Neuronal stem cell (in vitro differentiated cells): ENCODE measurements at regions not wholly inside any gene's neighbourhood (a gene's known extent, or its start where the extent isn't known, plus 50 kb on each side); places are given as distances from the start of the nearest gene placed in this dataset.

ENCODE experiments used
- DNase-seq: peaks from one replicate; pipeline ENCODE4 v3.0.0-alpha.2; 2013; ENCODE audit warnings: low spot score
- H2AFZ ChIP-seq: one replicate; pipeline ENCODE4 v1.6.1; 2013; ENCODE audit warnings: mild to moderate bottlenecking, low read length, inconsistent platforms
- H2AK5ac ChIP-seq: 2 replicates; pipeline ENCODE4 v1.6.1; 2013; ENCODE audit warnings: low read depth, mild to moderate bottlenecking, inconsistent platforms, low read length, moderate library complexity, mixed read lengths
- H2BK120ac ChIP-seq: 2 replicates; pipeline ENCODE4 v1.6.1; 2013; ENCODE audit warnings: low read depth, mild to moderate bottlenecking, inconsistent platforms, low read length, moderate library complexity, mixed read lengths
- H2BK12ac ChIP-seq: one replicate; pipeline ENCODE4 v1.6.1; 2013; ENCODE audit warnings: low read length, inconsistent platforms
- H2BK15ac ChIP-seq: 2 replicates; pipeline ENCODE4 v1.6.1; 2013; ENCODE audit warnings: mild to moderate bottlenecking, low read length, inconsistent platforms, mixed read lengths
- H2BK5ac ChIP-seq: one replicate; pipeline ENCODE4 v1.6.1; 2013; ENCODE audit warnings: inconsistent platforms, mild to moderate bottlenecking, low read length, moderate library complexity
- H3K14ac ChIP-seq: one replicate; pipeline ENCODE4 v1.6.1; 2013; ENCODE audit warnings: low read length, inconsistent platforms
- H3K18ac ChIP-seq: 2 replicates; pipeline ENCODE4 v1.6.1; 2013; ENCODE audit warnings: low read length, inconsistent platforms
- H3K23ac ChIP-seq: 2 replicates; pipeline ENCODE4 v1.6.1; 2013; ENCODE audit warnings: low read depth, mild to moderate bottlenecking, mixed read lengths, low read length, inconsistent platforms; ENCODE audit not compliant: poor library complexity
- H3K27ac ChIP-seq: replicated peaks from 3 replicates; pipeline ENCODE4 v1.5.1; 2013; ENCODE audit warnings: low read length, inconsistent platforms
- H3K27me3 ChIP-seq, 3 experiments: 2 replicates each; pipeline ENCODE4 v1.6.1; 2013; ENCODE audit warnings: low read length in 3 of 3, mild to moderate bottlenecking in 2 of 3, inconsistent platforms in 1 of 3, low read depth in 1 of 3, mixed read lengths in 1 of 3, moderate library complexity in 1 of 3; ENCODE audit not compliant: control insufficient read depth in 3 of 3, insufficient read depth in 3 of 3
- H3K36me3 ChIP-seq, 2 donors: replicated peaks in 1 of 2; 2 replicates each; pipeline ENCODE4 v1.6.1; 2013; ENCODE audit warnings: low read length in 2 of 2; ENCODE audit not compliant: control insufficient read depth in 2 of 2, insufficient read depth in 2 of 2
- H3K4ac ChIP-seq: 2 replicates; pipeline ENCODE4 v1.6.1; 2013; ENCODE audit warnings: inconsistent platforms, mild to moderate bottlenecking, low read length, moderate library complexity
- H3K4me1 ChIP-seq, 2 donors: 1 replicate in 1 of 2; 2 replicates in 1 of 2; pipeline ENCODE4 v1.6.1; 2013; ENCODE audit warnings: low read length in 2 of 2, low read depth in 1 of 2; ENCODE audit not compliant: control insufficient read depth in 2 of 2, insufficient read depth in 1 of 2
- H3K4me2 ChIP-seq: one replicate; pipeline ENCODE4 v1.6.1; 2013; ENCODE audit warnings: mild to moderate bottlenecking, low read length, inconsistent platforms; ENCODE audit not compliant: insufficient read depth, poor library complexity, severe bottlenecking
- H3K4me3 ChIP-seq, 2 donors: 2 replicates each; pipeline ENCODE4 v1.5.1; 2013; ENCODE audit warnings: low read length in 2 of 2, mild to moderate bottlenecking in 2 of 2, inconsistent platforms in 1 of 2, moderate library complexity in 1 of 2
- H3K79me1 ChIP-seq: one replicate; pipeline ENCODE4 v1.6.1; 2013; ENCODE audit warnings: low read depth, mild to moderate bottlenecking, inconsistent platforms, low read length, moderate library complexity
- H3K9ac ChIP-seq: one replicate; pipeline ENCODE4 v1.6.1; 2013; ENCODE audit warnings: mild to moderate bottlenecking, low read depth, low read length, inconsistent platforms; ENCODE audit not compliant: poor library complexity
- H3K9me3 ChIP-seq, 2 donors: replicated peaks in 1 of 2; 2 replicates each; pipeline versions ENCODE3 to v1.6.1; 2013; ENCODE audit warnings: low read length in 2 of 2, mild to moderate bottlenecking in 2 of 2, inconsistent platforms in 1 of 2, low read depth in 1 of 2, mixed read lengths in 1 of 2, moderate library complexity in 1 of 2; ENCODE audit not compliant: control insufficient read depth in 2 of 2, insufficient read depth in 1 of 2
- H4K8ac ChIP-seq: one replicate; pipeline ENCODE4 v1.6.1; 2013; ENCODE audit warnings: low read depth, mild to moderate bottlenecking, inconsistent platforms, low read length, moderate library complexity
- H4K91ac ChIP-seq: one replicate; pipeline ENCODE4 v1.6.1; 2013; ENCODE audit warnings: low read length, low read depth, mild to moderate bottlenecking, inconsistent platforms; ENCODE audit not compliant: poor library complexity
- WGBS, 2 donors: extraction: QIAGEN DNeasy Blood & Tissue Kit; methylation state at CpG; one replicate each; pipeline ENCODE4 v1.1.7; 2013; ENCODE audit warnings: missing lambda C conversion rate in 2 of 2, mixed read lengths in 1 of 2; ENCODE audit not compliant: insufficient read length in 2 of 2, insufficient replicate concordance in 1 of 2; ENCODE audit errors: extremely low coverage in 2 of 2; 5-methylcytosine and 5-hydroxymethylcytosine counted together

DNA sequence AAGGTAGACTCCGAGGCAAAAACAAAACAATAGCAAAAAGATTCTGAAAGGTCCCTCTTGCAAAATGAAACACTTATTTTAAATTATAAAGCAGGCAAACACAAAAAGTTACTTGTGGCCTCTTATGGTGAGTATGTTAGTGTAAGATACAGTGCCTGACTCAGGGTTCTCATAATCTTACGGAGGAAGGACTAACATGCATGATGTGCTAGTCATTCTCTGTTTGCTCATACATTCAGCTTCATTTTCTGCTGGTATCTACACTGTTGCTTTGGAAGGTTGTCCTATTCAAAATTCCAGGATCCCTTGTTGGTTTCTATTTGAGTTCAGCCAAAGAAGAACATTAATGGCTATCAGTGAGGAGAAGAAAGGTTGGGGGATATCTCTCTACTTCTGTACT, 249.1 kb upstream of the FAM47A start:
- WGBS, 2 donors = no CpG with 5 or more reads among the region's 2 CpGs
- Histone ChIP-seq H3K14ac (no peak overlapping the region), H2AK5ac (no peak overlapping the region), H2BK12ac (no peak overlapping the region), H3K23ac (no peak overlapping the region), H3K9me3 (no peaks in the 10 kb centered on the region), H2BK120ac (no peak overlapping the region), H3K4me2 (no peak overlapping the region), H2BK15ac (no peak overlapping the region), H3K27ac (no peak overlapping the region), H3K18ac (no peak overlapping the region), H3K27me3 (no peaks in the 10 kb centered on the region), H3K4me1 (no peaks in the 10 kb centered on the region), H4K8ac (no peak overlapping the region), H3K9ac (no peak overlapping the region), H2AFZ (no peak overlapping the region), H3K36me3 (no peaks in the 10 kb centered on the region), H2BK5ac (no peak overlapping the region), H3K79me1 (no peaks in the 10 kb centered on the region), H4K91ac (no peak overlapping the region), H3K4ac (no peak overlapping the region), H3K4me3 (no peak overlapping the region)
- DNase-seq = no peak

DNA sequence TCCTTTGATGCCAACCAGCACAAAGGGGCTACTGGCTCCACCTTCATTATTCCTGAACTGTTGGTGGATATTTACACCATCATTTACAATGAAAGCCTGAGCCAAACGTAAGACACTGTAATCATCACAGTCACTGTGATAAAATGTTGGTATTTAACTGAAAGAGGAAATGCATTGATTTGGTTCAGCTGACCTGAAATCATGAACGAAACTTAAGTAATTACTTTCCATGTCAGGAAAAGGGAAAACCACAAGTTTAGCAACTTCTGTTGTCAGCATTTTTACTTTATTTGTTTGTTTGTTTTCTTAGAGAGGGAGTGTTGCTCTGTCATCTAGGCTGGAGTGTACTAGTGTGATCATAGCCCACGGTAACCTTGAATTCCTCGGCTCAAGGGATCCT, 247.8 kb upstream of the FAM47A start:
- WGBS, 2 donors = no CpG with 5 or more reads among the region's 4 CpGs
- Histone ChIP-seq H2BK120ac (no peak overlapping the region), H3K4me2 (no peak overlapping the region), H2AFZ (no peak overlapping the region), H3K9me3 (no peaks in the 10 kb centered on the region), H3K4me3 (no peak overlapping the region), H3K36me3 (no peaks in the 10 kb centered on the region), H3K79me1 (no peaks in the 10 kb centered on the region), H3K4me1 (no peaks in the 10 kb centered on the region), H3K18ac (no peak overlapping the region), H2AK5ac (no peak overlapping the region), H2BK15ac (no peak overlapping the region), H3K14ac (no peak overlapping the region), H2BK12ac (no peak overlapping the region), H4K8ac (no peak overlapping the region), H3K23ac (no peak overlapping the region), H3K4ac (no peak overlapping the region), H2BK5ac (no peak overlapping the region), H4K91ac (no peak overlapping the region), H3K27ac (no peak overlapping the region), H3K9ac (no peak overlapping the region), H3K27me3 (no peaks in the 10 kb centered on the region)
- no peak for DNase-seq

DNA sequence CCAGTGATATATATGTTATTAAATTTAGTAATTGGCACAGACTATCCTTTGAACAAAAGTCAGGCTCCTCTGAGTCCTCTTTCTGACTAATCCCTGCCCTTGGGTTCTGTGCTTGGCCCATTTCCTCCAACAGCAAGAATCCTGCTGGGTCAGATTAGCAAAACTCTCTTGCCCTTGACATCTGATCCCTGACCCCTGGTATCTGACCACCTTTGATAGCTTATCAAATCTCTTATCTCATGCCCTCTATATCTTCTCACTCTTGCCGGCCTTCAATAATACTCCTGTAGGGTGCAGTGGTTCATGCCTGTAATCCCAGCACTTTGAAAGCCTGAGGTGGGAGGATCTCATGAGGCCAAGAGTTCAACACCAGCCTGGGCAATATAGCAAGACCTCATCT, 245.5 kb upstream of the FAM47A start:
- no peak overlapping the region for H3K18ac ChIP-seq
- no peak overlapping the region for H2BK15ac ChIP-seq
- H3K4me1 ChIP-seq = no peaks in the 10 kb centered on the region
- no peak overlapping the region for H2BK5ac ChIP-seq
- no CpG with 5 or more reads among the region's 1 CpG for WGBS, 2 donors
- H3K4me3 ChIP-seq = no peak overlapping the region
- H3K23ac ChIP-seq = no peak overlapping the region
- no peak overlapping the region for H3K4ac ChIP-seq
- no peak overlapping the region for H2AK5ac ChIP-seq
- no peak overlapping the region for H3K27ac ChIP-seq
- H4K8ac ChIP-seq = no peak overlapping the region
- H3K14ac ChIP-seq = no peak overlapping the region
- no peaks in the 10 kb centered on the region for H3K27me3 ChIP-seq
- H2AFZ ChIP-seq = no peak overlapping the region
- H4K91ac ChIP-seq = no peak overlapping the region
- no peak overlapping the region for H2BK12ac ChIP-seq
- H3K36me3 ChIP-seq = no peaks in the 10 kb centered on the region
- no peak for DNase-seq
- no peak overlapping the region for H3K9ac ChIP-seq
- no peak overlapping the region for H2BK120ac ChIP-seq
- no peak overlapping the region for H3K4me2 ChIP-seq
- H3K79me1 ChIP-seq = no peaks in the 10 kb centered on the region
- no peaks in the 10 kb centered on the region for H3K9me3 ChIP-seq

DNA sequence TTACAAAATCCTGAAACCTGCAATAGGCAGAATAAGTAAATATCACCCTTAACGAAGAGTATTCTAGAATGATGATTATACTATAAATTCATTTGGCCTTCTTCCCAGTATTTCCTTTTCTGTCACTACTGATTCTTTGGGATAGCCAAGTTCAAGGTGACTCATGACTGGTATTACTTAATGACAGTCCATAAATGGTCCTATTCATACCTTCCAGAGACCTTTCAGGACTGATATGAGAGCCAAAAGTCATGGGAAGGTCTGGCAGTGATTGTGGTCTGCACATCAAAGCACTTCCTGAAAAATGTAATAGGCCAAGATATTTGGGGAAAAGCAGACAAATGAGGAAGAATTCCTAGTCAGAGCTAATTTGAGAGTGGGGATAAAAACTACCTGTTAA, 239.6 kb upstream of the FAM47A start:
- no peak overlapping the region for H3K14ac ChIP-seq
- no peak overlapping the region for H3K18ac ChIP-seq
- no peak overlapping the region for H3K27ac ChIP-seq
- H3K4me3 ChIP-seq = no peak overlapping the region
- no peak for DNase-seq
- H3K23ac ChIP-seq = no peak overlapping the region
- no peaks in the 10 kb centered on the region for H3K4me1 ChIP-seq
- H3K36me3 ChIP-seq = no peaks in the 10 kb centered on the region
- H3K9ac ChIP-seq = no peak overlapping the region
- WGBS, 2 donors = no CpG with 5 or more reads among the region's 1 CpG
- H3K27me3 ChIP-seq = no peaks in the 10 kb centered on the region
- no peak overlapping the region for H3K4me2 ChIP-seq
- no peak overlapping the region for H2BK5ac ChIP-seq
- no peak overlapping the region for H3K4ac ChIP-seq
- H2AFZ ChIP-seq = no peak overlapping the region
- H3K9me3 ChIP-seq = no peaks in the 10 kb centered on the region
- no peak overlapping the region for H4K8ac ChIP-seq
- H2AK5ac ChIP-seq = no peak overlapping the region
- no peak overlapping the region for H2BK15ac ChIP-seq
- H2BK12ac ChIP-seq = no peak overlapping the region
- no peak overlapping the region for H4K91ac ChIP-seq
- H2BK120ac ChIP-seq = no peak overlapping the region
- no peaks in the 10 kb centered on the region for H3K79me1 ChIP-seq
